ENCODE measurements at regions not wholly inside any gene's neighbourhood (a gene's known extent, or its start where the extent isn't known, plus 50 kb on each side); places are given as distances from the start of the nearest gene placed in this dataset.

DNA sequence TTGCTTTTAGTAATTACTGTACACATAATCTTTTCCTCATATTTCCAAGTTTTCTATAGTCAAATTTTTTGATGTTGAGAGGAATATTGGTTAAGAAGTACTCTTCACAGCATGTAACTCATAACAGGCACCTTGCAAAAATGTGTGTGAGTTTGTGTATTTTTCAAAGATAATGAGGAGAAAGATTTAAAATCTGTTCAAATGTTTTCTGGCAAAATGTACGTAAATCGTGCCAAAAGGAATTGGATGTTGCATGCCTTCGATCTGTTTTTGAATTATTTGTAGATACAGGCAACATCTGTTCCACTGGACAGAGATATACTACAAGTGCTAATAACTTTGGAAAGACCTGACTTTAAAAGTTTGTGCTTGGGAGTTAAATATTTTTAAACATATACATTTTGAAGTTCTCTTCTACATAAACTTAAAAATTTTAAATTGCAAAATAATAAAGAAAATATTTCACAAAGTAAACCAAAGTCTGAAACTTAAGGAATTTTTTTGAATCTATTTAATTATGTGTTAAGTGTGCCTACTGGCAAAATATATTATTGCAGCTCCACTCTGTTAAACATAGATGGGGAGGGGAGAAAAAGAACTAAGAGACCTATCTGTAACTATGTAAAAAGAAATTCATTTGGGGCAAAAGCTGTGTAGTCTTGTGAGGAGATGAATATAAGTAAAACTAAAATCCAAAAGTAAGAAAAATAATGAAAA, 133.5 kb upstream of the UBE2E3 start:
- H3K4me3 ChIP-seq (ENCODE audit: low read depth, low read length): no peak overlapping the region
- TF ChIP-seq, protein P1, sequence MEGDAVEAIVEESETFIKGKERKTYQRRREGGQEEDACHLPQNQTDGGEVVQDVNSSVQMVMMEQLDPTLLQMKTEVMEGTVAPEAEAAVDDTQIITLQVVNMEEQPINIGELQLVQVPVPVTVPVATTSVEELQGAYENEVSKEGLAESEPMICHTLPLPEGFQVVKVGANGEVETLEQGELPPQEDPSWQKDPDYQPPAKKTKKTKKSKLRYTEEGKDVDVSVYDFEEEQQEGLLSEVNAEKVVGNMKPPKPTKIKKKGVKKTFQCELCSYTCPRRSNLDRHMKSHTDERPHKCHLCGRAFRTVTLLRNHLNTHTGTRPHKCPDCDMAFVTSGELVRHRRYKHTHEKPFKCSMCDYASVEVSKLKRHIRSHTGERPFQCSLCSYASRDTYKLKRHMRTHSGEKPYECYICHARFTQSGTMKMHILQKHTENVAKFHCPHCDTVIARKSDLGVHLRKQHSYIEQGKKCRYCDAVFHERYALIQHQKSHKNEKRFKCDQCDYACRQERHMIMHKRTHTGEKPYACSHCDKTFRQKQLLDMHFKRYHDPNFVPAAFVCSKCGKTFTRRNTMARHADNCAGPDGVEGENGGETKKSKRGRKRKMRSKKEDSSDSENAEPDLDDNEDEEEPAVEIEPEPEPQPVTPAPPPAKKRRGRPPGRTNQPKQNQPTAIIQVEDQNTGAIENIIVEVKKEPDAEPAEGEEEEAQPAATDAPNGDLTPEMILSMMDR (IDR thresholded peaks at IDR 0.05; ENCODE audit: insufficient read depth, low read length): peak; percentile 20
- no peak for DNase-seq (ENCODE audit: low read depth)

GRCh38 chr2:180842461-180842860, 137.9 kb upstream of the UBE2E3 start:
- H3K4me3 ChIP-seq (ENCODE audit: low read depth, low read length): no peak overlapping the region
- TF ChIP-seq, protein P1 (IDR thresholded peaks at IDR 0.05; ENCODE audit: insufficient read depth, low read length): no peak
- no peak for DNase-seq (ENCODE audit: low read depth)

GRCh38 chr2:180840641-180841040, 139.8 kb upstream of the UBE2E3 start:
- H3K4me3 ChIP-seq (ENCODE audit: low read depth, low read length): no peak overlapping the region
- no peak for DNase-seq (ENCODE audit: low read depth)
- TF ChIP-seq, protein P1 (IDR thresholded peaks at IDR 0.05; ENCODE audit: insufficient read depth, low read length): no peak

DNA sequence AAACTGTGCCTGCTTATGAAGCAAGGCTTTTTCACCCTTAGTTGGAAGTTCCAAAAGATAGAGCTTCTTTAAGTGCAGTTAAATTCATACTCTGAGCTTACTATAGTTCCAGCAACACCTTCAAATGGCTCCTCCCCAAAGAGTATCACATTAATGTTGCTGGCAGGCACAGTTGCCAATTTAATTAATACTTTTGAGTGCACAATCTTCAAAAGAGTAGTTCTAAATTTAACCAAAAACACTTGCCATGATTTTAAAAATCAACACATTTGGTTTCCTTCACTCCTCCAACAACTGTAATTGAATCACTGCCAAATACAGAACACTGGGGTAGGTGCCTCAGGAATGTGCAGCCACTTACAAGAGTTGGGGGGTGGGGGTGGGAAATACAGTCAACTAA, 150.6 kb upstream of the UBE2E3 start:
- TF ChIP-seq, protein P1 (IDR thresholded peaks at IDR 0.05; ENCODE audit: insufficient read depth, low read length): no peak
- no peak for DNase-seq (ENCODE audit: low read depth)
- no peak overlapping the region for H3K4me3 ChIP-seq (ENCODE audit: low read depth, low read length)

GRCh38 chr2:180829261-180829660, 151.1 kb upstream of the UBE2E3 start:
- no peak for DNase-seq (ENCODE audit: low read depth)
- H3K4me3 ChIP-seq (ENCODE audit: low read depth, low read length): no peak overlapping the region
- TF ChIP-seq, protein P1 (IDR thresholded peaks at IDR 0.05; ENCODE audit: insufficient read depth, low read length): no peak

DNA sequence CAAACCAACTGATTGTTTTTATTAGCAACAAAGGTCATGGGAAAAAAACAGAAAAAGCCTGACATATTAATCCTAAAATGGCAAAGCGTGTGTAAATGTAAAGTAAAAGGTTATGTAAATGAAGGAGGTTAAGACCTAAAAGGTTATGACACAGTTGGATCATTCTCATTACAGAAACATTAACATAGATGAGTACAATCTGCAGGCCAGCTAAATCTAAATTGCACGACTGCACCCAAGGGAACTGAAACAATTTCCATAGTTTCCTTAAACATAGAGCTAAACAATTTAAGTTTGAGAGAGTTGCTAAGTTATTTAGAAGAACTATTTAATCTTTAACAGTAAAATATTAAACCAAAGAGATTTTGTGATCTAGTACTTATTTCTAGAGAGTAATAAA, 151.6 kb upstream of the UBE2E3 start:
- H3K4me3 ChIP-seq (ENCODE audit: low read depth, low read length): no peak overlapping the region
- TF ChIP-seq, protein P1 (IDR thresholded peaks at IDR 0.05; ENCODE audit: insufficient read depth, low read length): no peak
- no peak for DNase-seq (ENCODE audit: low read depth)

All from fibroblast of the aortic adventitia (primary cell).